Keratinocyte (primary cell): ENCODE measurements at regions not wholly inside any gene's neighbourhood (a gene's known extent, or its start where the extent isn't known, plus 50 kb on each side); places are given as distances from the start of the nearest gene placed in this dataset.
"Not testable (repeated sequence)": the region's sequence is repeated elsewhere in the genome, so short reads cannot be mapped to it uniquely, and the experiment has no call there.

ENCODE experiments used
- DNase-seq: peaks from one replicate; pipeline ENCODE4 v3.0.0-alpha.2; 2011; ENCODE audit warnings: low read depth, missing footprints, low spot score
- FAIRE-seq: peaks from 2 replicates; lab custom pipeline; 2011; peaks lifted over from hg19 to GRCh38; lab: Jason Lieb, UNC
- H2AFZ ChIP-seq: 2 replicates; pipeline ENCODE4 v1.6.0; 2012; ENCODE audit warnings: low read length, control low read depth, inconsistent platforms; ENCODE audit not compliant: control insufficient read depth
- H3K27ac ChIP-seq: 2 replicates; pipeline ENCODE4 v1.5.1; 2011; ENCODE audit warnings: low read length; ENCODE audit not compliant: control insufficient read depth, insufficient read depth
- H3K27me3 ChIP-seq: 3 replicates; pipeline ENCODE4 v1.6.0; 2011; ENCODE audit warnings: low read length; ENCODE audit not compliant: control insufficient read depth, insufficient read depth; ENCODE audit errors: extremely low read depth
- H3K36me3 ChIP-seq, 2 experiments: 2 replicates in 1 of 2; 3 replicates in 1 of 2; pipeline ENCODE4 v1.5.1; 2011; ENCODE audit warnings: low read length in 2 of 2, mild to moderate bottlenecking in 1 of 2; ENCODE audit not compliant: control insufficient read depth in 2 of 2, insufficient read depth in 2 of 2; ENCODE audit errors: extremely low read depth in 1 of 2
- H3K4me1 ChIP-seq: 3 replicates; pipeline ENCODE4 v1.5.1; 2011; ENCODE audit warnings: low read length; ENCODE audit not compliant: control insufficient read depth, insufficient read depth; ENCODE audit errors: extremely low read depth
- H3K4me2 ChIP-seq: 3 replicates; pipeline ENCODE4 v1.6.0; 2011; ENCODE audit warnings: low read depth, low read length; ENCODE audit not compliant: control insufficient read depth, insufficient read depth; ENCODE audit errors: extremely low read depth
- H3K4me3 ChIP-seq, 3 experiments: fragments of 200-600 bp in 1 of 3; sonication (generic) in 1 of 3; 2 replicates in 2 of 3; 3 replicates in 1 of 3; pipeline ENCODE4 v1.5.1; 2011 to 2016; ENCODE audit warnings: low read length in 3 of 3, mild to moderate bottlenecking in 3 of 3, control low read depth in 2 of 3, inconsistent platforms in 1 of 3, low read depth in 1 of 3, mixed read lengths in 1 of 3, mixed run types in 1 of 3, moderate library complexity in 1 of 3; ENCODE audit not compliant: control insufficient read depth in 2 of 3, insufficient read depth in 2 of 3; ENCODE audit errors: extremely low read depth in 1 of 3
- H3K79me2 ChIP-seq: 2 replicates; pipeline ENCODE4 v1.6.0; 2012; ENCODE audit warnings: low read length; ENCODE audit not compliant: control insufficient read depth, insufficient read depth
- H3K9ac ChIP-seq: 3 replicates; pipeline ENCODE4 v1.6.0; 2011; ENCODE audit warnings: low read length; ENCODE audit not compliant: control insufficient read depth, insufficient read depth; ENCODE audit errors: extremely low read depth
- H3K9me1 ChIP-seq: 3 replicates; pipeline ENCODE4 v1.6.0; 2011; ENCODE audit warnings: low read length; ENCODE audit not compliant: control insufficient read depth, insufficient read depth; ENCODE audit errors: extremely low read depth
- H3K9me3 ChIP-seq: 2 replicates; pipeline ENCODE4 v1.5.1; 2012; ENCODE audit warnings: low read depth, low read length; ENCODE audit not compliant: control insufficient read depth
- H4K20me1 ChIP-seq: 3 replicates; pipeline ENCODE4 v1.6.0; 2011; ENCODE audit warnings: low read length; ENCODE audit not compliant: control insufficient read depth, insufficient read depth; ENCODE audit errors: extremely low read depth
- EZH2 ChIP-seq: IDR thresholded peaks from one replicate; pipeline ENCODE4 v1.6.1; 2012; ENCODE audit warnings: inconsistent platforms, mild to moderate bottlenecking, low read length, moderate library complexity
- dilution Hi-C: fragments of 300-500 bp; cut with MboI; formaldehyde crosslinking; loops from one replicate; pipeline ENCODE4 v1.7.0; 2020; ENCODE audit warnings: low sequenced_read_pairs; ENCODE audit not compliant: extremely low pct_ligation_motif_present
- TF ChIP-seq, protein P1 (sequence below), 3 experiments: IDR thresholded peaks in 1 of 3; conservative IDR thresholded peaks in 1 of 3; optimal IDR thresholded peaks in 1 of 3; 2 replicates in 2 of 3; 3 replicates in 1 of 3; pipeline versions ENCODE3 to v1.5.1; 2011; ENCODE audit warnings: low read length in 3 of 3, mild to moderate bottlenecking in 3 of 3, moderate library complexity in 2 of 3, control low read depth in 1 of 3, inconsistent platforms in 1 of 3; ENCODE audit not compliant: insufficient read depth in 2 of 3; ENCODE audit errors: extremely low read depth in 1 of 3

DNA sequence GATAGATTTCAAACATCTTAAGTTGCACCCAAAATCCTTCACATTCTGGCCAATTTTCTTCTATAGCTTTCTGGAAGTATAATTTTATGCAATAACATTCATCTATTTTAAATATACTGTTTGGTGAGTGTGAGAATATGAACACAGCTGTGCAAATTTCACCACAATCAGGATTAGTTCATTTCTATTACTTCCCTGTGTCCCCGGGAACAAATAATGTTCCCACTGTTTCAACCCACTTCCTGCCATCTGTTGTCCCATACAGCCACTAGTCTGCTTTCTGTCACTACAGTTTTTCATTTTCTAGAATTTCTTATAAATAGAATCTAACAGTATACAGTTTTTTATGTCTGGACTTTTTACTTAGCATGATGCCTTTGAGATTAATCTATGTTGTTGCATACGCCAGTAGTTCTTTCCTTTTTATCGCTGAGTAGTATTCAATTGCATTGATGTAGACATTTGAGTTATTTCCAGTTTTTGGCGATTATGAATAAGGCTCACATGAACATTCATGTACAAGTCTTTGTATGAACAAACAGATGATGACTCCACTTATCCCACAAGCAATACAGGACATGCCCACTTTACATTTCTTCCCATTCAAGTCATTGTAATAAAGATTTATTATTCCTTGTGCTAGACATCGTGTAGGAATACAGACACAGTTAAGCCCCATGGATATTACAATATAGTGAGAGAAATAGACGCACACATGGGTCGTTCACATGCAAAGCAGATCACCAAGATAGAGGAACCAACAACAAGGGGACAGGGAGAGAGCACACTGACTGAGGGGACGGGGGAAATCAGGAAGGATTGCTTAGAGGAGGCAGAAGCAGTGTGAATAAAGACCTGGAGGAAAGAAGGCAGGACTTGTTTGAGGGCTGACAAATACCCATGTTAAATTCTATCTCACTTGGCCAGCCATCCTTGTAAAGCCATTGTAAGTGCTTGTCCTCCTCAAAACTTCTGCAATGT, 72.9 kb upstream of the PAX8 start:
- Histone ChIP-seq H3K36me3 (peaks cover 0 to 4% of the 10 kb centered on the region in 2 experiments), H3K27ac (no peak overlapping the region), H3K79me2 (no peaks in the 10 kb centered on the region), H3K4me2 (no peak overlapping the region), H3K4me1 (no peaks in the 10 kb centered on the region), H4K20me1 (no peaks in the 10 kb centered on the region), H2AFZ (no peak overlapping the region), H3K9ac (no peak overlapping the region), H3K4me3 (no peak overlapping the region), H3K27me3 (no peaks in the 10 kb centered on the region), H3K9me3 (no peaks in the 10 kb centered on the region), H3K9me1 (no peaks in the 10 kb centered on the region)
- no peak for DNase-seq
- TF ChIP-seq, protein P1, sequence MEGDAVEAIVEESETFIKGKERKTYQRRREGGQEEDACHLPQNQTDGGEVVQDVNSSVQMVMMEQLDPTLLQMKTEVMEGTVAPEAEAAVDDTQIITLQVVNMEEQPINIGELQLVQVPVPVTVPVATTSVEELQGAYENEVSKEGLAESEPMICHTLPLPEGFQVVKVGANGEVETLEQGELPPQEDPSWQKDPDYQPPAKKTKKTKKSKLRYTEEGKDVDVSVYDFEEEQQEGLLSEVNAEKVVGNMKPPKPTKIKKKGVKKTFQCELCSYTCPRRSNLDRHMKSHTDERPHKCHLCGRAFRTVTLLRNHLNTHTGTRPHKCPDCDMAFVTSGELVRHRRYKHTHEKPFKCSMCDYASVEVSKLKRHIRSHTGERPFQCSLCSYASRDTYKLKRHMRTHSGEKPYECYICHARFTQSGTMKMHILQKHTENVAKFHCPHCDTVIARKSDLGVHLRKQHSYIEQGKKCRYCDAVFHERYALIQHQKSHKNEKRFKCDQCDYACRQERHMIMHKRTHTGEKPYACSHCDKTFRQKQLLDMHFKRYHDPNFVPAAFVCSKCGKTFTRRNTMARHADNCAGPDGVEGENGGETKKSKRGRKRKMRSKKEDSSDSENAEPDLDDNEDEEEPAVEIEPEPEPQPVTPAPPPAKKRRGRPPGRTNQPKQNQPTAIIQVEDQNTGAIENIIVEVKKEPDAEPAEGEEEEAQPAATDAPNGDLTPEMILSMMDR (optimal IDR thresholded peaks at IDR 0.05 in 1 of 3, IDR thresholded peaks at IDR 0.05 in 1 of 3, conservative IDR thresholded peaks at IDR 0.05 in 1 of 3; ENCODE audit: extremely low read depth in 1 of 3, insufficient read depth in 2 of 3, low read length in 3 of 3) = no peak
- no peak for TF ChIP-seq EZH2
- no peak for FAIRE-seq
- dilution Hi-C loops = no loop called here

DNA sequence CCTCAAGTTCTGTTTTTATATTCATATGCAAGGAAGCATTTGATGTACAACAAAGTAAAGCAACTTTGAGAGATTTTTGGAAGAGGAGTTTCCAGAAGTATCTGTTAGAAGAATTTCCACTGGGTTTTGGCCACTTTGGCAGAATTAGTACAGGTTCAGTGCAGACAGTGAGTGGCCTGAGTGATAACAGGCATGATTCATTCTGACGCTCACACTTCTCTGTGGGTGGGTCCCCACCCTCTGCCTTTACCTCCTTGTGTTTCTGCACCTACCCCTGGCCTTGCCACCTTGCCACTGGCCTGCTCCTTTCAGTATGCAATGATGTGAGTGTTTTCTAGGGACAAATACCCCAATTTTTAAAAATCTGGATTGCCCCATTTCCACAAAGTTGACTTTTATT, 65.1 kb upstream of the PAX8 start:
- H2AFZ ChIP-seq, H3K4me3 ChIP-seq, DNase-seq, FAIRE-seq, dilution Hi-C loops, H4K20me1 ChIP-seq, H3K9ac ChIP-seq, H3K4me2 ChIP-seq, H3K27me3 ChIP-seq, H3K36me3 ChIP-seq, H3K4me1 ChIP-seq, H3K9me3 ChIP-seq, H3K27ac ChIP-seq, H3K79me2 ChIP-seq, H3K9me1 ChIP-seq: not testable (repeated sequence)
